Smooth muscle cell (in vitro differentiated cells): ENCODE measurements at regions not wholly inside any gene's neighbourhood (a gene's known extent, or its start where the extent isn't known, plus 50 kb on each side); places are given as distances from the start of the nearest gene placed in this dataset.
A peak's percentile ranks its signal among the peaks of the same experiment; 100 is the strongest.
"Not testable (repeated sequence)": the region's sequence is repeated elsewhere in the genome, so short reads cannot be mapped to it uniquely, and the experiment has no call there.

Experiments used
- DNase-seq: peaks from one replicate; lab custom pipeline; 2025; ENCODE audit not compliant: unreplicated experiment; lab: John Stamatoyannopoulos, UW
- H2AFZ ChIP-seq: fragments of 200-600 bp; sonication (generic); 2 replicates; pipeline ENCODE4 v1.6.0; 2016; ENCODE audit warnings: antibody characterized with exemption, low read depth, mild to moderate bottlenecking
- H3F3A ChIP-seq: fragments of 200-600 bp; sonication (generic); 2 replicates; pipeline ENCODE4 v1.6.0; 2017; ENCODE audit warnings: antibody characterized with exemption, low read depth
- H3K27ac ChIP-seq: fragments of 200-600 bp; sonication (generic); 2 replicates; pipeline ENCODE4 v1.5.1; 2016; ENCODE audit warnings: low read depth, mild to moderate bottlenecking
- H3K27me3 ChIP-seq: fragments of 200-600 bp; sonication (generic); 2 replicates; pipeline ENCODE4 v1.6.1; 2016; ENCODE audit warnings: low read depth, mild to moderate bottlenecking
- H3K36me3 ChIP-seq: fragments of 200-600 bp; sonication (generic); 2 replicates; pipeline ENCODE4 v1.5.1; 2016; ENCODE audit warnings: low read depth
- H3K4me1 ChIP-seq: fragments of 200-600 bp; sonication (generic); 2 replicates; pipeline ENCODE4 v1.5.1; 2016; ENCODE audit warnings: low read depth
- H3K4me2 ChIP-seq: fragments of 200-600 bp; sonication (generic); 2 replicates; pipeline ENCODE4 v1.6.0; 2016; ENCODE audit warnings: mild to moderate bottlenecking
- H3K4me3 ChIP-seq: fragments of 200-600 bp; sonication (generic); 2 replicates; pipeline ENCODE4 v1.5.1; 2016; ENCODE audit warnings: mild to moderate bottlenecking
- H3K79me2 ChIP-seq: fragments of 200-600 bp; sonication (generic); 2 replicates; pipeline ENCODE4 v1.6.0; 2016; ENCODE audit warnings: low read depth, mild to moderate bottlenecking
- H3K9ac ChIP-seq: fragments of 200-600 bp; sonication (generic); 2 replicates; pipeline ENCODE4 v1.6.0; 2016; ENCODE audit warnings: low read depth
- H3K9me3 ChIP-seq: fragments of 200-600 bp; sonication (generic); replicated peaks from 2 replicates; pipeline ENCODE4 v1.5.1; 2016; ENCODE audit warnings: low read depth
- H4K20me1 ChIP-seq: fragments of 200-600 bp; sonication (generic); 2 replicates; pipeline ENCODE4 v1.6.0; 2016; ENCODE audit warnings: low read depth
- WGBS: methylation state at CpG from one replicate; pipeline ENCODE4 v1.1.7; 2016; ENCODE audit warnings: low lambda C conversion rate; 5-methylcytosine and 5-hydroxymethylcytosine counted together
- TF ChIP-seq, protein P1 (sequence below): fragments of 200-600 bp; sonication (generic); IDR thresholded peaks from 2 replicates; pipeline ENCODE4 v1.5.1; 2017; ENCODE audit warnings: borderline replicate concordance, mild to moderate bottlenecking, antibody characterized with exemption; ENCODE audit not compliant: insufficient read depth, poor library complexity, severe bottlenecking

DNA sequence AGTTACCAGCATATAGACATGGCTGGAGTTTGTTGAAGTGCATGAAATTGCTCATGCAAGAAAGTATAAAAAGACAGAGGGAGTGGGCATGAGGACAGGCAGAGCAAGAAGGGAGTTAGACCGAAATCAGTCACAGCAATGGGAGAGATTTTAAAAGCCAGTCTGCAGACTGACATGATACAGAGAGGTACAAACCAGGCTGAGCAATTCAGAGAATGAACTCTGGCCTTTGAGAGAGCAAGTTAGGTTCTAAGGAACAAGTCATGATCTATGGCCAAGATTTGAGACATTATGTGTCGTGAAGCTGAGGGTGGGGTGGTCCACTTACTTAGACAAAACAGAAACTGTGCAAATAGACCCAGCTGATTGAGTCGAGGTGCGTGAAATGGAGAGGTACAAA is 93.4 kb upstream of the TSC22D1 start:
- Histone ChIP-seq H3K36me3 (no peaks in the 10 kb centered on the region), H3K79me2 (no peaks in the 10 kb centered on the region), H3K9ac (no peak overlapping the region), H3K4me1 (peaks cover 25% of the 10 kb centered on the region), H3K4me3 (no peak overlapping the region), H3K27me3 (no peaks in the 10 kb centered on the region), H2AFZ (no peak overlapping the region), H3K9me3 (no peaks in the 10 kb centered on the region), H3K4me2 (no peak overlapping the region), H4K20me1 (no peaks in the 10 kb centered on the region), H3K27ac (no peak overlapping the region), H3F3A (peaks cover 6% of the 10 kb centered on the region)
- 98% methylated on average over 4 of the region's 4 CpGs for WGBS
- no peak for DNase-seq
- TF ChIP-seq, protein P1, sequence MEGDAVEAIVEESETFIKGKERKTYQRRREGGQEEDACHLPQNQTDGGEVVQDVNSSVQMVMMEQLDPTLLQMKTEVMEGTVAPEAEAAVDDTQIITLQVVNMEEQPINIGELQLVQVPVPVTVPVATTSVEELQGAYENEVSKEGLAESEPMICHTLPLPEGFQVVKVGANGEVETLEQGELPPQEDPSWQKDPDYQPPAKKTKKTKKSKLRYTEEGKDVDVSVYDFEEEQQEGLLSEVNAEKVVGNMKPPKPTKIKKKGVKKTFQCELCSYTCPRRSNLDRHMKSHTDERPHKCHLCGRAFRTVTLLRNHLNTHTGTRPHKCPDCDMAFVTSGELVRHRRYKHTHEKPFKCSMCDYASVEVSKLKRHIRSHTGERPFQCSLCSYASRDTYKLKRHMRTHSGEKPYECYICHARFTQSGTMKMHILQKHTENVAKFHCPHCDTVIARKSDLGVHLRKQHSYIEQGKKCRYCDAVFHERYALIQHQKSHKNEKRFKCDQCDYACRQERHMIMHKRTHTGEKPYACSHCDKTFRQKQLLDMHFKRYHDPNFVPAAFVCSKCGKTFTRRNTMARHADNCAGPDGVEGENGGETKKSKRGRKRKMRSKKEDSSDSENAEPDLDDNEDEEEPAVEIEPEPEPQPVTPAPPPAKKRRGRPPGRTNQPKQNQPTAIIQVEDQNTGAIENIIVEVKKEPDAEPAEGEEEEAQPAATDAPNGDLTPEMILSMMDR = no peak

DNA sequence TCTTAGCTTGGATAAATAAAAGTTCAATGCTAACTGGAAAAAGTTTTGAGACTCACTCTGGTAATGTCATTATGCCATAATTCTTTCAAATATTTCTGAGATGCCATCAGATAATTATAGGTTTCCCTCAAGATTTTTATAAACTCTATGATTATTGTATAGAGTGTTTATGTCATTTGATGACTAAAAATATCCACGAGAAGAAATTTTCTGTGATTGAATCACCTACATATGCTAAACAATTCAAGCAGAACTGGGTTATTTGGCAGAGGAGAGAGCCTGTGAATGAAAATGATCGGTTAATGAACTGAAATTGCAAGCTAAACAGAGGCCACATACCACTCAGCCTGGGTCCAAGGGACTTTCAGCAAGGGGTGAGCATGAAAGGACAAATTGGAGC is 92.6 kb upstream of the TSC22D1 start:
- no peaks in the 10 kb centered on the region for H3K27me3 ChIP-seq
- peaks cover 25% of the 10 kb centered on the region for H3K4me1 ChIP-seq
- WGBS = 58% methylated on average over 2 of the region's 2 CpGs
- no peak overlapping the region for H3K4me2 ChIP-seq
- no peaks in the 10 kb centered on the region for H3K79me2 ChIP-seq
- no peaks in the 10 kb centered on the region for H3K36me3 ChIP-seq
- H3K9me3 ChIP-seq = no peaks in the 10 kb centered on the region
- no peak overlapping the region for H3K9ac ChIP-seq
- TF ChIP-seq, protein P1 = no peak
- no peaks in the 10 kb centered on the region for H4K20me1 ChIP-seq
- DNase-seq = no peak
- H3F3A ChIP-seq = peaks cover 6% of the 10 kb centered on the region
- no peak overlapping the region for H2AFZ ChIP-seq
- H3K27ac ChIP-seq = peak overlapping the region; percentile 31
- H3K4me3 ChIP-seq = no peak overlapping the region

DNA sequence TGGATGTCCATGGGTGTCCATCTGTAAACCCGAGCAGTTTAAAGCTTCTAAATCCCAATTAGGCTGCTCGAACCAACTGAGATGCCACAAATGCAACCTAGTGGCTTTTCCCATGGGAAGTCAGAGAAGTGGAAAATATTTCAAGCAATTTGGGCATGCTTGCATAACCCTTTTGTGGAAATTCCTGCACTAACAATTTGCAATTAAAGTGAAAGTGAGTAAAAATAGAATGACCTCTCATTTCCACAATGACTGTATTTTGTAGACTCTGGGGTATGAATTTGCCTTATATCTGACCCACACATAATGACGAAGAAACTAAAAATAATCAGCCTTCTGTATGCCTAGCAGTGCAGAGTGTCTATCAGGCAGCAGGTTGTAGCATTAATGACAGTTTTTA is 91.8 kb upstream of the TSC22D1 start:
- DNase-seq = no peak
- TF ChIP-seq, protein P1 = no peak
- H3K27me3 ChIP-seq = no peaks in the 10 kb centered on the region
- H3K27ac ChIP-seq = peak overlapping the region; percentile 31
- no peak overlapping the region for H2AFZ ChIP-seq
- H3K9ac ChIP-seq = no peak overlapping the region
- no peaks in the 10 kb centered on the region for H4K20me1 ChIP-seq
- peaks cover 25% of the 10 kb centered on the region for H3K4me1 ChIP-seq
- H3K4me2 ChIP-seq = peak overlapping the region; percentile 9
- no peaks in the 10 kb centered on the region for H3K79me2 ChIP-seq
- peaks cover 6% of the 10 kb centered on the region for H3F3A ChIP-seq
- WGBS = 46% methylated on average over 3 of the region's 3 CpGs
- H3K36me3 ChIP-seq = no peaks in the 10 kb centered on the region
- no peak overlapping the region for H3K4me3 ChIP-seq
- H3K9me3 ChIP-seq = no peaks in the 10 kb centered on the region

DNA sequence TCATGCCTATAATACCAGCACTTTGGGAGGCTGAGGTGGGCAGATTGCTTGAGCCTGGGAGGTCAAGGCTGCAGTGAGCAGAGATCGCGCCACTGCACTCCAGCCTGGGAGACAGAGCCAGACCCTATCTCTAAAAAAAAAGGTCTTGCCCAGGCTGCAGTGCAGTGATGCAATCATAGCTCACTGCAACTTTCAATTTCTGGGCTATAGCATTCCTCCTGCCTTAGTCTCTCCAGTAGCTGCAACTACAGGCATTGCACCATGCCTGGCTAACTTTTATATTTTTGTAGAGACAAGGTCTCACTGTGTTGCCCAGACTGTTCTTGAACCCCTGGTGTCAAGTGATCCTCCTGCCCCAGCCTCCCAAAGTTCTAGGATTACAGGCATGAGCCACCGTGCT is 90.4 kb upstream of the TSC22D1 start:
- Histone ChIP-seq H2AFZ (peak overlapping the region; percentile 27), H3K4me1 (peaks cover 25% of the 10 kb centered on the region)
- H3K27me3 ChIP-seq, H3K4me3 ChIP-seq, H3K79me2 ChIP-seq, H3K9me3 ChIP-seq, H3K4me2 ChIP-seq, H3K27ac ChIP-seq, DNase-seq, H3K9ac ChIP-seq, H4K20me1 ChIP-seq, H3K36me3 ChIP-seq, H3F3A ChIP-seq: not testable (repeated sequence)
- WGBS = 88% methylated on average over 3 of the region's 3 CpGs
